H1 (cell line): ENCODE measurements at regions not wholly inside any gene's neighbourhood (a gene's known extent, or its start where the extent isn't known, plus 50 kb on each side); places are given as distances from the start of the nearest gene placed in this dataset.

Experiments used
- CTCF ChIA-PET: fragments of 300-600 bp; sonication (Branson Sonifier 250); formaldehyde crosslinking; loops from one replicate; lab custom pipeline; 2021; ENCODE audit not compliant: partially characterized antibody; lab: Charles Lee
- POLR2A ChIA-PET: fragments of 300-600 bp; sonication (Branson Sonifier 250); formaldehyde crosslinking; loops from one replicate; lab custom pipeline; 2021; ENCODE audit warnings: inconsistent platforms; ENCODE audit not compliant: partially characterized antibody; lab: Charles Lee
- DNase-seq, 2 experiments: peaks; one replicate each; pipeline versions ENCODE4 v3.0.0 to v3.0.0-alpha.2; 2010 to 2022; ENCODE audit warnings: low spot score in 2 of 2, low read depth in 1 of 2, mixed read lengths in 1 of 2
- FAIRE-seq: peaks from 2 replicates; lab custom pipeline; 2011; peaks lifted over from hg19 to GRCh38; lab: Jason Lieb, UNC
- H2AFZ ChIP-seq: 2 replicates; pipeline ENCODE4 v1.8.1; 2012; ENCODE audit warnings: low read length, inconsistent platforms
- H2AK5ac ChIP-seq: 2 replicates; pipeline ENCODE4 v1.6.1; 2013; ENCODE audit warnings: low read depth, low read length
- H2BK120ac ChIP-seq: replicated peaks from 2 replicates; pipeline ENCODE3; 2013; ENCODE audit warnings: low read depth, low read length, inconsistent platforms
- H2BK12ac ChIP-seq: 2 replicates; pipeline ENCODE4 v1.6.1; 2013; ENCODE audit warnings: low read depth, low read length
- H2BK15ac ChIP-seq: 2 replicates; pipeline ENCODE4 v1.6.1; 2013; ENCODE audit warnings: low read length
- H2BK20ac ChIP-seq: 2 replicates; pipeline ENCODE4 v1.6.1; 2013; ENCODE audit warnings: low read length
- H2BK5ac ChIP-seq: 2 replicates; pipeline ENCODE4 v1.6.1; 2013; ENCODE audit warnings: low read depth, low read length
- H3K14ac ChIP-seq: 2 replicates; pipeline ENCODE4 v1.6.1; 2013; ENCODE audit warnings: inconsistent platforms; ENCODE audit not compliant: insufficient read length
- H3K18ac ChIP-seq: 2 replicates; pipeline ENCODE4 v1.6.1; 2013; ENCODE audit warnings: low read length; ENCODE audit errors: extremely low read depth
- H3K23ac ChIP-seq: 2 replicates; pipeline ENCODE4 v1.6.1; 2013; ENCODE audit warnings: inconsistent platforms; ENCODE audit not compliant: insufficient read length
- H3K23me2 ChIP-seq: 2 replicates; pipeline ENCODE4 v1.6.1; 2013; ENCODE audit warnings: low read depth, low read length
- H3K27ac ChIP-seq: 2 replicates; pipeline ENCODE4 v1.6.1; 2011; ENCODE audit warnings: low read depth, low read length, inconsistent platforms
- H3K27me3 ChIP-seq, 4 experiments: replicated peaks in 1 of 4; 1 replicate in 1 of 4; 2 replicates in 3 of 4; pipeline versions ENCODE4 v1.6.1 to v1.8.1; 2011 to 2013; ENCODE audit warnings: low read length in 3 of 4, mild to moderate bottlenecking in 3 of 4, inconsistent platforms in 2 of 4, mixed read lengths in 2 of 4, moderate library complexity in 1 of 4; ENCODE audit not compliant: control insufficient read depth in 3 of 4, insufficient read depth in 3 of 4; ENCODE audit errors: extremely low read depth in 1 of 4
- H3K36me3 ChIP-seq, 4 experiments: 2 replicates each; pipeline versions ENCODE4 v1.6.1 to v1.8.1; 2011 to 2013; ENCODE audit warnings: mild to moderate bottlenecking in 4 of 4, low read length in 3 of 4, moderate library complexity in 2 of 4, control low read depth in 1 of 4, inconsistent platforms in 1 of 4; ENCODE audit not compliant: insufficient read depth in 4 of 4, control insufficient read depth in 2 of 4
- H3K4ac ChIP-seq: replicated peaks from 2 replicates; pipeline ENCODE3; 2013; ENCODE audit warnings: low read length, low read depth, mixed read lengths, inconsistent platforms; ENCODE audit not compliant: insufficient read length
- H3K4me1 ChIP-seq, 4 experiments: replicated peaks in 1 of 4; 1 replicate in 1 of 4; 2 replicates in 3 of 4; pipeline versions ENCODE4 v1.6.1 to v1.8.1; 2011 to 2013; ENCODE audit warnings: low read length in 3 of 4, inconsistent platforms in 2 of 4, mixed read lengths in 1 of 4; ENCODE audit not compliant: insufficient read depth in 4 of 4, control insufficient read depth in 3 of 4
- H3K4me2 ChIP-seq, 2 experiments: 2 replicates each; pipeline versions ENCODE4 v1.6.1 to v1.8.1; 2011 to 2013; ENCODE audit warnings: low read depth in 2 of 2, low read length in 2 of 2, control low read depth in 1 of 2, inconsistent platforms in 1 of 2, mild to moderate bottlenecking in 1 of 2; ENCODE audit not compliant: insufficient read depth in 1 of 2
- H3K4me3 ChIP-seq, 4 experiments: fragments of 200-600, 300-600 bp in 1 of 4; sonication (generic), shearing (Covaris generic), sonication (Bioruptor Twin) in 1 of 4; 2 replicates each; pipeline versions ENCODE4 v1.5.1 to v1.8.1; 2011 to 2016; ENCODE audit warnings: low read length in 4 of 4, low read depth in 3 of 4, control low read depth in 2 of 4, inconsistent platforms in 2 of 4, mild to moderate bottlenecking in 2 of 4, mixed read lengths in 1 of 4, moderate library complexity in 1 of 4; ENCODE audit not compliant: insufficient read depth in 2 of 4; ENCODE audit errors: extremely low read depth in 1 of 4
- H3K56ac ChIP-seq: replicated peaks from 2 replicates; pipeline ENCODE3; 2013; ENCODE audit warnings: low read depth, mild to moderate bottlenecking, mixed read lengths, low read length, inconsistent platforms; ENCODE audit not compliant: insufficient read length
- H3K79me1 ChIP-seq: 2 replicates; pipeline ENCODE4 v1.6.1; 2013; ENCODE audit warnings: low read depth, low read length, control low read depth
- H3K79me2 ChIP-seq, 2 experiments: 2 replicates each; pipeline versions ENCODE4 v1.6.1 to v1.8.1; 2012 to 2013; ENCODE audit warnings: low read length in 2 of 2, mild to moderate bottlenecking in 2 of 2, inconsistent platforms in 1 of 2; ENCODE audit not compliant: insufficient read depth in 2 of 2, control insufficient read depth in 1 of 2
- H3K9ac ChIP-seq, 4 experiments: replicated peaks in 1 of 4; 1 replicate in 1 of 4; 2 replicates in 3 of 4; pipeline versions ENCODE4 v1.6.1 to v1.8.1; 2011 to 2013; ENCODE audit warnings: low read depth in 3 of 4, low read length in 3 of 4, control low read depth in 2 of 4, mild to moderate bottlenecking in 2 of 4, moderate library complexity in 2 of 4, inconsistent platforms in 1 of 4; ENCODE audit errors: extremely low read depth in 1 of 4
- H3K9me3 ChIP-seq, 2 experiments: 2 replicates each; pipeline versions ENCODE4 v1.6.1 to v1.8.1; 2012 to 2013; ENCODE audit warnings: mild to moderate bottlenecking in 2 of 2, moderate library complexity in 2 of 2, control low read depth in 1 of 2, inconsistent platforms in 1 of 2, low read depth in 1 of 2, low read length in 1 of 2, mixed read lengths in 1 of 2; ENCODE audit not compliant: insufficient read depth in 2 of 2
- H4K20me1 ChIP-seq, 2 experiments: replicated peaks in 1 of 2; 2 replicates each; pipeline versions ENCODE3 to v1.8.1; 2011 to 2013; ENCODE audit warnings: inconsistent platforms in 2 of 2, low read length in 2 of 2, mild to moderate bottlenecking in 1 of 2; ENCODE audit not compliant: insufficient read depth in 2 of 2, control insufficient read depth in 1 of 2
- H4K5ac ChIP-seq: 2 replicates; pipeline ENCODE4 v1.6.1; 2013; ENCODE audit warnings: low read length, low read depth, mixed read lengths, inconsistent platforms; ENCODE audit not compliant: insufficient read length
- H4K8ac ChIP-seq: 2 replicates; pipeline ENCODE4 v1.8.0; 2013; ENCODE audit warnings: mild to moderate bottlenecking, moderate library complexity, low read length, inconsistent platforms; ENCODE audit not compliant: insufficient read depth; ENCODE audit errors: extremely low read depth
- H4K91ac ChIP-seq: replicated peaks from 2 replicates; pipeline ENCODE3; 2013; ENCODE audit warnings: low read length, mixed read lengths, inconsistent platforms; ENCODE audit not compliant: insufficient read length
- BRCA1 ChIP-seq: IDR thresholded peaks from 2 replicates; pipeline ENCODE4 v1.6.1; 2012; ENCODE audit warnings: low read depth, low read length, improper control_type of control experiment
- GABPA ChIP-seq: IDR thresholded peaks from 2 replicates; pipeline ENCODE4 v1.6.1; 2011; ENCODE audit warnings: mild to moderate bottlenecking, low read length, moderate library complexity, borderline replicate concordance; ENCODE audit not compliant: insufficient read depth
- HDAC6 ChIP-seq: IDR thresholded peaks from one replicate; pipeline ENCODE4 v1.7.1; 2012; ENCODE audit warnings: low read depth, mild to moderate bottlenecking, inconsistent platforms, low read length, moderate library complexity
- JUN ChIP-seq: IDR thresholded peaks from 2 replicates; pipeline ENCODE4 v1.6.1; 2011; ENCODE audit warnings: low read depth, mild to moderate bottlenecking, improper control_type of control experiment, low read length
- KDM4A ChIP-seq: IDR thresholded peaks from one replicate; pipeline ENCODE4 v1.7.1; 2012; ENCODE audit warnings: low read depth, mild to moderate bottlenecking, moderate library complexity, low read length, inconsistent platforms; ENCODE audit not compliant: severe bottlenecking
- PHF8 ChIP-seq: fragments of 200-600 bp; sonication (generic); conservative IDR thresholded peaks from 2 replicates; pipeline ENCODE4 v1.7.1; 2012; ENCODE audit warnings: low read depth, mild to moderate bottlenecking, inconsistent platforms, low read length, moderate library complexity
- SIX5 ChIP-seq: IDR thresholded peaks from 2 replicates; pipeline ENCODE4 v1.6.1; 2011; ENCODE audit warnings: mild to moderate bottlenecking, low read depth, low read length
- WGBS, 2 experiments: shearing (Covaris generic) in 1 of 2; methylation state at CpG; one replicate each; pipeline versions ENCODE4 v1.1.6 to v1.1.7; 2013 to 2015; ENCODE audit warnings: low lambda C conversion rate in 2 of 2, mixed read lengths in 2 of 2, inconsistent platforms in 1 of 2, low coverage in 1 of 2, missing lambda C conversion rate in 1 of 2; ENCODE audit not compliant: insufficient replicate concordance in 2 of 2, insufficient coverage in 1 of 2, insufficient read length in 1 of 2; ENCODE audit errors: extremely low coverage in 1 of 2, missing lambda C conversion rate in 1 of 2; 5-methylcytosine and 5-hydroxymethylcytosine counted together
- TF ChIP-seq, protein P1 (sequence below): IDR thresholded peaks from 2 replicates; pipeline ENCODE4 v1.6.1; 2011; ENCODE audit warnings: low read length, improper control_type of control experiment

DNA sequence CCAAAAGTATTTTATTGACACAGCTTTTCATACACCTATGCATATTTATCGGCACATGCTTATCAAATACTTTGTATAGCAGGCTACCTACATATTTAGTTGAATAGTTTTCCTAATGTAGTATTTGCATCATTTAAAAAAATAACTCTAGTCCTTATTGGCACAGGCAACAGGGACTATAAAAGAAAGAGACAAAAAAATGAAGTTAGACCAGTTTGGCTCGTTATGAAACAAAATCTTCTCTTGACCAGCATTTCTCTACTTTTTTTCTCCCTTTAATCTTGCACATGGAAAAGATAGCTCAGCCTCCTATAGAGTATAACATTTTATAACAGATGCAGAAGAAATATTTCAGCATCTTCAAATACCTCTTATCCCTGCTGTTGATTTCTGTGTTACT lies 794.8 kb upstream of the MIR17HG start:
- H2BK20ac ChIP-seq, result no peak overlapping the region
- H3K4me2 ChIP-seq, result no peak overlapping the region
- H2BK15ac ChIP-seq, result no peak overlapping the region
- ChIA-PET POLR2A (no interaction called here), CTCF (interaction anchor here (0.6 kb wide), 1 partner anchor 398 kb away, joined by 4 read pairs; no protein-coding TSS in a partner anchor)
- no peaks in the 10 kb centered on the region for H4K20me1 ChIP-seq
- no peak overlapping the region for H2BK5ac ChIP-seq
- no peak for FAIRE-seq
- H2AK5ac ChIP-seq, result no peak overlapping the region
- H3K27ac ChIP-seq, result no peak overlapping the region
- H3K23ac ChIP-seq, result no peak overlapping the region
- no peaks in the 10 kb centered on the region for H3K27me3 ChIP-seq
- H3K18ac ChIP-seq, result no peak overlapping the region
- H3K4me3 ChIP-seq, result no peak overlapping the region
- H3K79me2 ChIP-seq, result no peaks in the 10 kb centered on the region
- no peaks in the 10 kb centered on the region for H3K23me2 ChIP-seq
- no peak overlapping the region for H3K14ac ChIP-seq
- H2BK120ac ChIP-seq, result no peak overlapping the region
- no peak overlapping the region for H3K9ac ChIP-seq
- no peak overlapping the region for H3K56ac ChIP-seq
- H3K4ac ChIP-seq, result no peak overlapping the region
- H2BK12ac ChIP-seq, result no peak overlapping the region
- H2AFZ ChIP-seq, result no peak overlapping the region
- no peaks in the 10 kb centered on the region for H3K4me1 ChIP-seq
- WGBS, 2 experiments, result 85% methylated on average over 2 of the region's 2 CpGs; no CpG with 5 or more reads in 1 of the 2 experiments
- H3K36me3 ChIP-seq, result no peaks in the 10 kb centered on the region
- no peak overlapping the region for H4K91ac ChIP-seq
- no peak overlapping the region for H4K5ac ChIP-seq
- no peak overlapping the region for H4K8ac ChIP-seq
- no peaks in the 10 kb centered on the region for H3K79me1 ChIP-seq
- DNase-seq, result no peak
- H3K9me3 ChIP-seq, result peaks cover 6 to 9% of the 10 kb centered on the region in 2 experiments; a peak in 2 of 4 replicates
- no peak for TF ChIP-seq KDM4A
- TF ChIP-seq BRCA1, result no peak
- TF ChIP-seq JUN, result no peak
- TF ChIP-seq GABPA, result no peak
- TF ChIP-seq SIX5, result no peak
- TF ChIP-seq HDAC6, result no peak
- TF ChIP-seq PHF8, result no peak
- TF ChIP-seq, protein P1, sequence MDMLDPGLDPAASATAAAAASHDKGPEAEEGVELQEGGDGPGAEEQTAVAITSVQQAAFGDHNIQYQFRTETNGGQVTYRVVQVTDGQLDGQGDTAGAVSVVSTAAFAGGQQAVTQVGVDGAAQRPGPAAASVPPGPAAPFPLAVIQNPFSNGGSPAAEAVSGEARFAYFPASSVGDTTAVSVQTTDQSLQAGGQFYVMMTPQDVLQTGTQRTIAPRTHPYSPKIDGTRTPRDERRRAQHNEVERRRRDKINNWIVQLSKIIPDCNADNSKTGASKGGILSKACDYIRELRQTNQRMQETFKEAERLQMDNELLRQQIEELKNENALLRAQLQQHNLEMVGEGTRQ, result no peak
